NT2/D1 (cell line): ENCODE measurements at regions not wholly inside any gene's neighbourhood (a gene's known extent, or its start where the extent isn't known, plus 50 kb on each side); places are given as distances from the start of the nearest gene placed in this dataset.

Source experiments
- YY1 ChIP-seq: IDR thresholded peaks from 2 replicates; pipeline ENCODE4 v1.6.1; 2011; ENCODE audit not compliant: insufficient read length, insufficient read depth
- ZNF274 ChIP-seq: IDR thresholded peaks from 2 replicates; pipeline ENCODE4 v1.6.1; 2011; ENCODE audit warnings: mild to moderate bottlenecking, low read depth, low read length

- no peak for TF ChIP-seq YY1
- TF ChIP-seq ZNF274 = no peak
Observed at GRCh38 chr10:117886766-117887165, 160.0 kb downstream of the RAB11FIP2 start.
